Dedifferentiated amniotic fluid mesenchymal stem cell (primary cell): ENCODE measurements at regions not wholly inside any gene's neighbourhood (a gene's known extent, or its start where the extent isn't known, plus 50 kb on each side); places are given as distances from the start of the nearest gene placed in this dataset.

ENCODE experiments used
- DNase-seq: peaks from one replicate; pipeline ENCODE4 v3.0.0-alpha.2; 2016; ENCODE audit errors: extremely low spot score

DNA sequence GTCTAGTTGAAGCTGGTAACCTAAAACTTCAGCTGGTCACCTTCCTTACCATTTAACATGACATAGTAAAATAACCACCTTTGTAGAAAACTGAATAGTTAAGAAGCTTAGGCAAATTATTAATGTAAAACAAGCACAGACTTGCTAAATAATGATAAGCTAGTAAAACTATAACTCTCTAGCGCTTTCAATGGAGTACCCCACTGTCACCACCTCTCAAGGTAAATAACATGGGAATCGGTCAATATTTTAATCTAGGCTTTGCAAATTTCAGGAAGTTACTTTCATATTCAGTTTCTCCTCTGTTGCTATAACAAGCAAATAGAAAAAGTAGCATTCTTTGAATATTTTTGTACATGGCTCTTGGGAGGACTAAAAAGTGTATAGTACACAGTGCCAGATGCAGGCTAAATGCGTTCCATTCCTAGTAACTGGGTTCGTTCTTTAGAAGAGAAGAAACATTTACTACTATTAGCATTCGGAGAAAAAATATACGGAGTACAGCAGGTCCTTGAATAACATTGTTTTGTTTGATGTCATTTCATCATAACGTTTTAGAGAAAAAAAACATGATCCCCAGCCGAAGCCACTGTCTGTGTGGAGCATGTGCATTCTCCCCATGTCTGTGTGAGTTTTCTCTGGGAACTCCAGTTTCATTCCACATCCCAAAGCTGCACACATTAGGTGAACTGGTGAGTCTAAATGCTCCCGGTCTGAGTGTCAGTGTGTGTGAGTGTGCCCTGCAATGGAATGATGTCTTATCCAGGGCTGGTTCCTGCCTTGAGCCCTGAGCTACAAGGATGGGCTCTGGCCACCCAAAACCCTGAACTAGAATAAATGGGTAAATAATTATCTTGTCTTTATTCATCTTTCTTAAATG lies 52.5 kb downstream of the EPRS1 start:
- no peak for DNase-seq

DNA sequence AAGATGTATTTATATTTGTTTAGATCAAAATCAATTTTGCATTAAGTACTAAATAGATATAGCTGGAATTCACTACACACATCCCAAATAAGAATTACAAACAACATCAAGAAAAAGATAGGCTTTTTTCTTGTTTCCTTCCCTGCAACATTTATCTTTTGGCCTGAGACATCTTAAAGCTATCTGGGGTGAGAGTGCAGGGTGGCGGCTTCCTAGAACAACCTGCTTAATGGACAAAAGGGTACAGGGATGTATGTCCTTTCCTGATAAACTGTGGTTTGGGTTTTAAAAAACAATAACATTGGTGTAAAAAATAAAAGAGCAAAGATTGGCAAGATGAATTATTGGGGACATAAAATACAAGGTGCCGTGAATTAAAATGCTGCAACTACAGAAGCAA lies 54.4 kb downstream of the EPRS1 start:
- no peak for DNase-seq

DNA sequence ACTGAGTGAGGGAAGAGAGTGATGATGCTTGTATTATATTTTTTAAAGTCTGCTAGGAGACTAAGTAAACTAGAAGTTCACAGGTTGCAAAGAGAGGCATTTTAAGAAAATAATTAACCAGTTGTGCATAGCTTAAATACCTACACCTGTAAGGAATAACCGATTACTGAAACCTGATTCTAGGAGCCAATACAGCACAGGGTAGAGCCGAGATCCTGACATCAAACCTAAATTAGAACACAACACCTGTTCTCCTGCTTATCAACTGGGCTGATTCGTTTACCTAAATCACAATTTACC lies 54.8 kb downstream of the EPRS1 start:
- DNase-seq: no peak

DNA sequence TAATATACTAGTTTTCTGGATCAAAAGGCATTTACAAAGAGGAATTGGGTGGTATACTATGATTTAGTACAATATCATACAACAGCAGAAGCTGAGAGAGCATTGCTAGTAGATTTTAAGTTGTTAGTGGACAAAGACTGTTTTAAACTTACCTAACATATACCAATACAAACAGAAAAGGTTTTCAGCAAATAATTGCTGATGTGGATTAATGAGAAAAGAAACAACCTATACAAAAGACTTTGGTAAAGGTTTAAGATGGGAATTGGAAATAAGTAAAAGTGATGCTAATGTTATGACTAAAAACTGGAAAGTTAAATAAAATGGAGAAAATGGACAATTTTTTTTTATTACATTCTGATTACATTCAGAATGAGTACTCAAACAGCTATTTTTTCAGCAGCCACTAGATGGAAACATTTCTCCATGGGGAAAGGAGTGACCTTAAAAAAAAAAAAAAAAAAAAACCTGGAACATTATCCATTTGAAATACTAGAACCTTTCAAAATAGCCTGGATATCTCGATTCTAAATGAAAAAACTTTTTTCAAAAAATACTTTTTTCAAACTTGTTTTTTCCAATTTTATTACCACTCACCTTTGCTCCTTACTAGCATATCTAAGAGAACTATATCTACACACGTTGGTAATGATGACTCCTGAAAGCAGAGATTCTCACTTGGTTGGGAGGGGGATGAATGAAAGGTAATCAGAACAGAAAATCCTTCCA lies 55.4 kb downstream of the EPRS1 start:
- peak; percentile 71 for DNase-seq

DNA sequence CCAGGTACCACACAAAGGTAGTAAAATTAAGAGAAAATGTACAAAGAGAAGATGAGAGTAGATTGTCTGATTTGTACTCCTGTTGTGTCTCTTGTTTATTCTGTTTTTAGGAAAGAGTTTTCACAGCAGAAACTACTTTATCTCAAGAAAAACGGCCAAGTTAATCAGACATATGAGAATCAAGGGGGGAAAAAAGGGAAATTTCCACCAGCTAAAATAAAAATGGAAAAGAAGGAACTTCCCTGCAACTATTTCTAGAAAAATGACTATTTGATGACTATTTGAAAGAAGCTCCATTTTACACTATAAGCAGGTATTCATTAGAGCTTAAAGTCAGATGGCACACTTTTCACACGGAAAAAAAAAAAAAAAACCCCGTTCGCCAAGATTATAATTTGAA lies 56.5 kb downstream of the EPRS1 start:
- no peak for DNase-seq

DNA sequence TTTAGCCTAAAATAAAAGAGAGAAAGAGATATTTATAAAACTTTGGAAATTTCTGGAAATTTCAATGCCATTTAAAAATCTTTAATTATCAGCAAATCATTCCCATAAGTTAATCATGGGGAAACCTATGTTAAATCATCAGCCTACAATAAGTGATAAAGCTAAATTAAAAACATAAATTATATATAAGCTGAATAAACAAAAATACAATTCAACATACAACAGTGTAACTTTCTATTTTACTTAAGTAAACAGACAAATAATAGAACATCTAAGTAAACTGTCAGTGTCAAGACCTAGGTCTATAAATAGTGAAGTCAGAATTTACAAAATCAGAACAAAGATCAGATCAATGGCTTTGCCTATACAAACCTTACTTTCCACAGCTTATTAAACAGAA lies 57.5 kb downstream of the EPRS1 start:
- DNase-seq: no peak

DNA sequence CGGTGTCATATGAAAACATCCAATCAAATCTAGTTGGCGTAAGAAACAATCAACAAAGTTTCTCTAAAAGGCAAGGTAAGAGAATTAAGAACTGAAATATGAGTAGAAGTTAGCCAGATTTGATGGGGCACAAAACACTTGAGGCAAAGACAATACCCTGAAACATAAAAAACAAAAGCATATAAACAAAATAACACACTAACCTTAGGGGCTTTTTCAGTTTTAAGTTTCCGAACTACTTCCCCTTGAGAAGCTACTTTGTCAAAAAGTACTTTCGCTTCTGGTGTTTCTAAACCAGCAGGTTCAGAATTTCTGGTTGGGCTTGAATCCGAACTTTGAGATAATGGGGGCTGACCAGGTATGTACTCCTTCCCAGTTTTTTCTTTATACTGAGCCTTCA lies 57.9 kb downstream of the EPRS1 start:
- no peak for DNase-seq

DNA sequence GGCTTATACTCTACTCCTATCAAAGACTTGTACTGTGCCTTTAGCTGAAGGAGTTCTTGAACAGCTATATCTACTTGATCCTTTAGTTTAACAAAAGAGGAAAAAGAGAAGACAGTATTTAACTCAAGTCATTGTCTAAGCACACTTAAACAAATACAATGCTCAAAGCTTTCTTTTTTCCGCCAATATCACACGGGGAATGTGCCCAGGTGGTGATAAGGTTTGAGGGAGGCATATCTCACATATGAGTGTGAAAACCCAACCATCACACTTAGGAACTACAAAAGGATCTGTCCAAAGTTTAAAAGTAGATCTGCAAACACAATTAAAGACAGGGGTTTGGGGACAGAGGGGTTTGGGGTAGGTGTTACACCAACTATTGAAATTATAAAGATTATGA lies 59.0 kb upstream of the SLC30A10 start:
- DNase-seq: no peak

DNA sequence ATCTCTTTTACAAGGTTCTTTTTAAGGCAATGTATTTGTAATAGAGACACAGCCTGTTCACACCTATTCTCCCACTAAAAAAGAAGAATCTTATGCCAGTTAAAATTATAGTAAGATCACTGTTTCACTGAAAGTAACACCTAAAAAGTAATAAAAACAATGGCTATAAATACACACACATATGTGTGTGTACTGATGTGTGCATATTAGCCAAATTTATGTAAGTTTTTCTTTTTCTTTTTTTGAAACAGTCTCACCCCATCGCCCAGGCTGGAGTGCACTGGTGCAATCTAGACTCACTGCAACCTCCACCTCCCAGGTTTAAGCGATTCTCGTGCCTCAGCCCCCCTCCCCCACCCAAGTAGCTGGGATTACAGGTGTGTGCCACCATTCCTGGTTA lies 56.8 kb upstream of the SLC30A10 start:
- no peak for DNase-seq
